Vagina (tissue), 2 donors: ENCODE measurements at regions not wholly inside any gene's neighbourhood (a gene's known extent, or its start where the extent isn't known, plus 50 kb on each side); places are given as distances from the start of the nearest gene placed in this dataset.

ENCODE experiments used
- DNase-seq, 2 donors: peaks; one replicate each; pipeline ENCODE4 v3.0.0-alpha.2; 2017; ENCODE audit errors: extremely low spot score in 2 of 2
- H3K27ac ChIP-seq: fragments of 200-600 bp; sonication (generic); one replicate; pipeline ENCODE4 v1.5.1; 2019
- H3K27me3 ChIP-seq: fragments of 200-600 bp; sonication (generic); one replicate; pipeline ENCODE4 v1.5.1; 2019
- H3K36me3 ChIP-seq, 2 donors: fragments of 200-600 bp; sonication (generic); one replicate each; pipeline ENCODE4 v1.5.1; 2017 to 2019
- H3K4me1 ChIP-seq: fragments of 200-600 bp; sonication (generic); one replicate; pipeline ENCODE4 v1.5.1; 2019
- H3K4me3 ChIP-seq, 2 donors: fragments of 200-600 bp; sonication (generic); 1 replicate in 1 of 2; 2 replicates in 1 of 2; pipeline ENCODE4 v1.5.1; 2016 to 2019
- H3K9me3 ChIP-seq: fragments of 200-600 bp; sonication (generic); one replicate; pipeline ENCODE4 v1.5.1; 2019
- CTCF ChIP-seq, 3 experiments: fragments of 450-650 bp in 2 of 3; fragments of 200-600 bp in 1 of 3; sonication (generic) in 1 of 3; IDR thresholded peaks; one replicate each; pipeline ENCODE4 v1.5.1; 2017 to 2019; ENCODE audit warnings: antibody characterized with exemption in 3 of 3, mild to moderate bottlenecking in 2 of 3, moderate library complexity in 2 of 3
- POLR2A ChIP-seq, 2 donors: fragments of 450-650 bp; IDR thresholded peaks; one replicate each; pipeline ENCODE4 v1.6.1; 2017; ENCODE audit warnings: antibody characterized with exemption in 2 of 2, mild to moderate bottlenecking in 2 of 2, moderate library complexity in 2 of 2
- POLR2AphosphoS5 ChIP-seq, 2 donors: sonication (generic); formaldehyde crosslinking; IDR thresholded peaks; one replicate each; pipeline ENCODE4 v1.9.0; 2017; ENCODE audit warnings: antibody characterized with exemption in 2 of 2, mild to moderate bottlenecking in 2 of 2, low read depth in 1 of 2; ENCODE audit not compliant: insufficient read depth in 1 of 2
- intact Hi-C: fragments of 100-400 bp; cut with DNase I; formaldehyde crosslinking; loops from one replicate; pipeline ENCODE4 v1.15.1; 2023

GRCh38 chr1:214216021-214216420, 64.9 kb upstream of the SMYD2 start:
- TF ChIP-seq POLR2A (IDR thresholded peaks at IDR 0.05) (no peak), POLR2AphosphoS5 (IDR thresholded peaks at IDR 0.05; ENCODE audit: insufficient read depth in 1 of 2, low read depth in 1 of 2) (no peak), CTCF (IDR thresholded peaks at IDR 0.05) (no peak)
- H3K36me3 ChIP-seq = no peaks in the 10 kb centered on the region
- H3K27me3 ChIP-seq = no peaks in the 10 kb centered on the region
- H3K27ac ChIP-seq = no peak overlapping the region
- DNase-seq = no peak
- intact Hi-C loops = no loop called here
- H3K9me3 ChIP-seq = no peaks in the 10 kb centered on the region
- peaks cover 12% of the 10 kb centered on the region for H3K4me1 ChIP-seq
- no peak overlapping the region for H3K4me3 ChIP-seq

GRCh38 chr1:214216779-214217178, 64.2 kb upstream of the SMYD2 start:
- no peak for TF ChIP-seq CTCF (IDR thresholded peaks at IDR 0.05)
- no peak for TF ChIP-seq POLR2AphosphoS5 (IDR thresholded peaks at IDR 0.05; ENCODE audit: insufficient read depth in 1 of 2, low read depth in 1 of 2)
- TF ChIP-seq POLR2A (IDR thresholded peaks at IDR 0.05) = no peak
- intact Hi-C loops = no loop called here
- H3K27ac ChIP-seq = no peak overlapping the region

GRCh38 chr1:214219902-214220301, 61.1 kb upstream of the SMYD2 start:
- no peak for DNase-seq
- intact Hi-C loops = no loop called here
- H3K27me3 ChIP-seq = no peaks in the 10 kb centered on the region
- no peaks in the 10 kb centered on the region for H3K9me3 ChIP-seq
- H3K27ac ChIP-seq = no peak overlapping the region
- H3K36me3 ChIP-seq = no peaks in the 10 kb centered on the region
- peaks cover 9% of the 10 kb centered on the region for H3K4me1 ChIP-seq
- TF ChIP-seq POLR2AphosphoS5 (IDR thresholded peaks at IDR 0.05; ENCODE audit: insufficient read depth in 1 of 2, low read depth in 1 of 2) = no peak
- TF ChIP-seq POLR2A (IDR thresholded peaks at IDR 0.05) = no peak
- no peak for TF ChIP-seq CTCF (IDR thresholded peaks at IDR 0.05)
- no peak overlapping the region for H3K4me3 ChIP-seq

More at GRCh38 chr1:214216779-214217178, 64.2 kb upstream of the SMYD2 start:
- no peak for DNase-seq
- Histone ChIP-seq H3K36me3 (no peaks in the 10 kb centered on the region), H3K9me3 (no peaks in the 10 kb centered on the region), H3K4me3 (no peak overlapping the region), H3K4me1 (peaks cover 12% of the 10 kb centered on the region), H3K27me3 (no peaks in the 10 kb centered on the region)

- Histone ChIP-seq H3K4me1 (peaks cover 10% of the 10 kb centered on the region), H3K27me3 (no peaks in the 10 kb centered on the region), H3K27ac (no peak overlapping the region), H3K36me3 (no peaks in the 10 kb centered on the region), H3K4me3 (no peak overlapping the region), H3K9me3 (no peaks in the 10 kb centered on the region)
- no peak for TF ChIP-seq POLR2AphosphoS5 (IDR thresholded peaks at IDR 0.05; ENCODE audit: insufficient read depth in 1 of 2, low read depth in 1 of 2)
- no peak for TF ChIP-seq CTCF (IDR thresholded peaks at IDR 0.05)
- TF ChIP-seq POLR2A (IDR thresholded peaks at IDR 0.05) = no peak
- intact Hi-C loops = no loop called here
- no peak for DNase-seq
Measured at GRCh38 chr1:214220891-214221290, 60.1 kb upstream of the SMYD2 start.

- Histone ChIP-seq H3K4me1 (peaks cover 10% of the 10 kb centered on the region), H3K27ac (no peak overlapping the region), H3K9me3 (no peaks in the 10 kb centered on the region), H3K27me3 (no peaks in the 10 kb centered on the region), H3K36me3 (no peaks in the 10 kb centered on the region), H3K4me3 (peak overlapping the region; percentile 32 to 37)
- TF ChIP-seq POLR2A (IDR thresholded peaks at IDR 0.05) (no peak), CTCF (IDR thresholded peaks at IDR 0.05) (no peak), POLR2AphosphoS5 (IDR thresholded peaks at IDR 0.05; ENCODE audit: insufficient read depth in 1 of 2, low read depth in 1 of 2) (no peak)
- no peak for DNase-seq
- intact Hi-C loops = no loop called here
Measured at GRCh38 chr1:214224611-214225354, 56.2 kb upstream of the SMYD2 start.
